ENCODE measurements at regions not wholly inside any gene's neighbourhood (a gene's known extent, or its start where the extent isn't known, plus 50 kb on each side); places are given as distances from the start of the nearest gene placed in this dataset.

- DNase-seq = no peak
- WGBS, 2 donors (ENCODE audit: low coverage in 1 of 2) = 0 to 29% methylated on average over 1 to 2 of the region's 2 CpGs
- Histone ChIP-seq H3K36me3 (no peaks in the 10 kb centered on the region), H3K4me3 (no peak overlapping the region), H3K27ac (no peak overlapping the region), H3K4me1 (no peaks in the 10 kb centered on the region), H3K27me3 (no peaks in the 10 kb centered on the region), H3K9me3 (no peaks in the 10 kb centered on the region)
- intact Hi-C loops (cut with DNase I; ENCODE audit: low total_unique reads) = no loop called here
- TF ChIP-seq CTCF (IDR thresholded peaks at IDR 0.05) (no peak), EP300 (IDR thresholded peaks at IDR 0.05; ENCODE audit: low read depth) (no peak), POLR2A (IDR thresholded peaks at IDR 0.05) (no peak), POLR2AphosphoS5 (IDR thresholded peaks at IDR 0.05) (no peak)
- in situ Hi-C loops (cut with MboI; ENCODE audit: low pct_ligation_motif_present in 1 of 4, low pct_unique_long_range_greater_than_20kb in 1 of 4, low sequenced_read_pairs in 3 of 4) = no loop called here
Measured at GRCh38 chr4:12770351-12770750, 713.8 kb downstream of the RAB28 start.

- intact Hi-C loops (cut with DNase I; ENCODE audit: low total_unique reads) (no loop called here), in situ Hi-C loops (cut with MboI; ENCODE audit: low pct_ligation_motif_present in 1 of 4, low pct_unique_long_range_greater_than_20kb in 1 of 4, low sequenced_read_pairs in 3 of 4) (no loop called here)
- Histone ChIP-seq H3K4me1 (no peaks in the 10 kb centered on the region), H3K27me3 (no peaks in the 10 kb centered on the region), H3K9me3 (no peaks in the 10 kb centered on the region), H3K36me3 (no peaks in the 10 kb centered on the region), H3K4me3 (no peak overlapping the region), H3K27ac (no peak overlapping the region)
- no peak for DNase-seq
- 72 to 74% methylated on average over 3 to 4 of the region's 4 CpGs for WGBS, 2 donors (ENCODE audit: low coverage in 1 of 2)
- TF ChIP-seq POLR2AphosphoS5 (IDR thresholded peaks at IDR 0.05) (no peak), EP300 (IDR thresholded peaks at IDR 0.05; ENCODE audit: low read depth) (no peak), POLR2A (IDR thresholded peaks at IDR 0.05) (no peak), CTCF (IDR thresholded peaks at IDR 0.05) (no peak)
Measured at GRCh38 chr4:12761694-12762093, 722.4 kb downstream of the RAB28 start.

- intact Hi-C loops (cut with DNase I; ENCODE audit: low total_unique reads) = no loop called here
- Histone ChIP-seq H3K27me3 (no peaks in the 10 kb centered on the region), H3K9me3 (no peaks in the 10 kb centered on the region), H3K4me3 (no peak overlapping the region), H3K36me3 (no peaks in the 10 kb centered on the region), H3K4me1 (no peaks in the 10 kb centered on the region), H3K27ac (no peak overlapping the region)
- TF ChIP-seq POLR2AphosphoS5 (IDR thresholded peaks at IDR 0.05) (no peak), POLR2A (IDR thresholded peaks at IDR 0.05) (no peak), EP300 (IDR thresholded peaks at IDR 0.05; ENCODE audit: low read depth) (no peak), CTCF (IDR thresholded peaks at IDR 0.05) (no peak)
- WGBS, 2 donors (ENCODE audit: low coverage in 1 of 2) = 38 to 62% methylated on average over 3 to 5 of the region's 5 CpGs
- no peak for DNase-seq
- in situ Hi-C loops (cut with MboI; ENCODE audit: low pct_ligation_motif_present in 1 of 4, low pct_unique_long_range_greater_than_20kb in 1 of 4, low sequenced_read_pairs in 3 of 4) = loop anchor here in 1 of 4 donors (25.0 kb wide), 1 partner anchor 815 kb away; no protein-coding TSS in a partner anchor
Measured at GRCh38 chr4:12747154-12747553, 737.0 kb downstream of the RAB28 start.

- no peaks in the 10 kb centered on the region for H3K9me3 ChIP-seq
- WGBS, 2 donors (ENCODE audit: low coverage in 1 of 2) = 79 to 80% methylated on average over 4 to 13 of the region's 13 CpGs
- no peak for TF ChIP-seq CTCF (IDR thresholded peaks at IDR 0.05)
- TF ChIP-seq POLR2AphosphoS5 (IDR thresholded peaks at IDR 0.05) = no peak
Measured at GRCh38 chr4:12746221-12746620, 737.9 kb downstream of the RAB28 start.

More at GRCh38 chr4:12746221-12746620, 737.9 kb downstream of the RAB28 start:
- DNase-seq = no peak
- intact Hi-C loops (cut with DNase I; ENCODE audit: low total_unique reads) (no loop called here), in situ Hi-C loops (cut with MboI; ENCODE audit: low pct_ligation_motif_present in 1 of 4, low pct_unique_long_range_greater_than_20kb in 1 of 4, low sequenced_read_pairs in 3 of 4) (loop anchor here in 1 of 4 donors (25.0 kb wide), 1 partner anchor 816 kb away; no protein-coding TSS in a partner anchor)
- Histone ChIP-seq H3K4me1 (no peaks in the 10 kb centered on the region), H3K27me3 (no peaks in the 10 kb centered on the region), H3K27ac (no peak overlapping the region), H3K4me3 (no peak overlapping the region), H3K36me3 (no peaks in the 10 kb centered on the region)

Measured in transverse colon (tissue), 4 donors.